Panc1 (cell line): ENCODE measurements at regions not wholly inside any gene's neighbourhood (a gene's known extent, or its start where the extent isn't known, plus 50 kb on each side); places are given as distances from the start of the nearest gene placed in this dataset.

Experiments used
- ATAC-seq: fragments of 200-7000 bp; cut with Tn5 transposase; 2 replicates; pipeline ENCODE4 v1.9.1; 2020; ENCODE audit warnings: mild to moderate bottlenecking, moderate library complexity
- BruUV-seq: library from RNA; stranded (reverse); fragments of 400-500 nt; replicated peaks from 2 replicates; lab custom pipeline; 2021; lab: Mats Ljungman, UMichigan
- CTCF ChIA-PET: fragments of 300-600 bp; sonication (Branson Sonifier 250); formaldehyde crosslinking; loops from one replicate; lab custom pipeline; 2022; ENCODE audit warnings: antibody characterized with exemption; lab: Charles Lee
- POLR2A ChIA-PET: fragments of 300-600 bp; sonication (Branson Sonifier 250); formaldehyde crosslinking; loops from one replicate; lab custom pipeline; 2022; ENCODE audit warnings: antibody characterized with exemption; lab: Charles Lee
- DNase-seq: peaks from one replicate; pipeline ENCODE4 v3.0.0-alpha.2; 2010; ENCODE audit warnings: low read depth, low spot score
- H3K27ac ChIP-seq: 2 replicates; pipeline ENCODE4 v1.5.1; 2011; ENCODE audit warnings: mild to moderate bottlenecking, low read length, inconsistent platforms
- H3K27me3 ChIP-seq: fragments of 200-500 bp; sonication (Bioruptor generic); 2 replicates; pipeline ENCODE4 v1.6.0; 2014; ENCODE audit warnings: low read length, inconsistent platforms; ENCODE audit not compliant: control insufficient read depth, insufficient read depth
- H3K36me3 ChIP-seq: fragments of 200-500 bp; sonication (Bioruptor generic); 2 replicates; pipeline ENCODE4 v1.5.1; 2014; ENCODE audit warnings: inconsistent platforms, mild to moderate bottlenecking, low read length, moderate library complexity; ENCODE audit not compliant: control insufficient read depth, insufficient read depth
- H3K4me1 ChIP-seq: 2 replicates; pipeline ENCODE4 v1.5.1; 2011; ENCODE audit warnings: inconsistent platforms, mild to moderate bottlenecking, low read length, moderate library complexity; ENCODE audit not compliant: control insufficient read depth, insufficient read depth
- H3K4me3 ChIP-seq, 2 experiments: 2 replicates each; pipeline ENCODE4 v1.5.1; 2011 to 2012; ENCODE audit warnings: low read depth in 2 of 2, low read length in 2 of 2, mild to moderate bottlenecking in 2 of 2, inconsistent platforms in 1 of 2, moderate library complexity in 1 of 2
- H3K9me3 ChIP-seq: fragments of 200-500 bp; sonication (Bioruptor generic); 2 replicates; pipeline ENCODE4 v1.5.1; 2014; ENCODE audit warnings: low read depth, mild to moderate bottlenecking, inconsistent platforms, low read length, moderate library complexity; ENCODE audit not compliant: control insufficient read depth, insufficient read depth
- CTCF ChIP-seq: fragments of 450-650 bp; IDR thresholded peaks from 2 replicates; pipeline ENCODE4 v1.5.1; 2017; ENCODE audit warnings: mild to moderate bottlenecking
- POLR2AphosphoS5 ChIP-seq: IDR thresholded peaks from 2 replicates; pipeline ENCODE4 v1.6.1; 2012; ENCODE audit warnings: mild to moderate bottlenecking, low read depth, low read length, moderate library complexity
- REST ChIP-seq, 2 experiments: IDR thresholded peaks; 2 replicates each; pipeline ENCODE4 v1.6.1; 2011 to 2012; ENCODE audit warnings: low read depth in 2 of 2, control low read depth in 1 of 2, low read length in 1 of 2, mild to moderate bottlenecking in 1 of 2, moderate library complexity in 1 of 2; ENCODE audit not compliant: insufficient read depth in 1 of 2
- SIN3A ChIP-seq: IDR thresholded peaks from 2 replicates; pipeline ENCODE4 v1.6.1; 2012; ENCODE audit warnings: low read depth, mild to moderate bottlenecking, low read length, moderate library complexity, borderline replicate concordance; ENCODE audit not compliant: insufficient read depth
- TCF7L2 ChIP-seq: IDR thresholded peaks from 2 replicates; pipeline ENCODE4 v1.6.1; 2011; ENCODE audit warnings: mild to moderate bottlenecking, low read depth, low read length, inconsistent platforms
- in situ Hi-C: cut with HindIII; loops from 2 replicates; pipeline ENCODE4 v1.10.0; 2016; ENCODE audit warnings: low sequenced_read_pairs, low pct_unique_long_range_greater_than_20kb
- intact Hi-C: fragments of 100-400 bp; cut with micrococcal nuclease; formaldehyde crosslinking; loops from one replicate; pipeline ENCODE4 v1.10.0; 2022; ENCODE audit not compliant: unreplicated experiment

- Histone ChIP-seq H3K36me3 (no peaks in the 10 kb centered on the region), H3K4me1 (no peaks in the 10 kb centered on the region), H3K27me3 (no peaks in the 10 kb centered on the region), H3K9me3 (no peaks in the 10 kb centered on the region), H3K4me3 (no peak overlapping the region), H3K27ac (no peak overlapping the region)
- ATAC-seq (no peak), DNase-seq (no peak)
- in situ Hi-C loops (no loop called here), intact Hi-C loops (no loop called here)
- CTCF ChIA-PET = no interaction called here
- POLR2A ChIA-PET = no interaction called here
- no peak for TF ChIP-seq POLR2AphosphoS5
- no TSS peak for BruUV-seq
Observed at GRCh38 chr10:6885284-6885683, 305.2 kb upstream of the PRKCQ start.

- ChIA-PET CTCF (no interaction called here), POLR2A (no interaction called here)
- BruUV-seq = no TSS peak
- H3K27me3 ChIP-seq = no peaks in the 10 kb centered on the region
- no peaks in the 10 kb centered on the region for H3K4me1 ChIP-seq
- H3K36me3 ChIP-seq = no peaks in the 10 kb centered on the region
- TF ChIP-seq TCF7L2 = no peak
- no peak for TF ChIP-seq CTCF
- TF ChIP-seq POLR2AphosphoS5 = no peak
- TF ChIP-seq REST (IDR thresholded peaks at IDR 0.05; ENCODE audit: insufficient read depth in 1 of 2, low read depth in 2 of 2, low read length in 1 of 2) = no peak
- TF ChIP-seq SIN3A = no peak
- in situ Hi-C loops (no loop called here), intact Hi-C loops (no loop called here)
- no peak overlapping the region for H3K4me3 ChIP-seq
- H3K9me3 ChIP-seq = no peaks in the 10 kb centered on the region
- no peak for DNase-seq
- no peak overlapping the region for H3K27ac ChIP-seq
- no peak for ATAC-seq
Observed at GRCh38 chr10:6881987-6882386, 301.9 kb upstream of the PRKCQ start.

GRCh38 chr10:6877722-6878392 is 297.8 kb upstream of the PRKCQ start:
- TF ChIP-seq TCF7L2 (no peak), SIN3A (no peak), POLR2AphosphoS5 (no peak)
- Histone ChIP-seq H3K27me3 (no peaks in the 10 kb centered on the region), H3K9me3 (no peaks in the 10 kb centered on the region), H3K4me1 (no peaks in the 10 kb centered on the region), H3K36me3 (no peaks in the 10 kb centered on the region), H3K27ac (no peak overlapping the region), H3K4me3 (no peak overlapping the region)
- ATAC-seq (no peak), DNase-seq (no peak)
- intact Hi-C loops = no loop called here
- BruUV-seq = no TSS peak
- ChIA-PET POLR2A (no interaction called here), CTCF (no interaction called here)
- in situ Hi-C loops = no loop called here
